Stomach (tissue), 8 donors: ENCODE measurements at regions not wholly inside any gene's neighbourhood (a gene's known extent, or its start where the extent isn't known, plus 50 kb on each side); places are given as distances from the start of the nearest gene placed in this dataset.
A peak's percentile ranks its signal among the peaks of the same experiment; 100 is the strongest.

ENCODE experiments used
- DNase-seq, 2 donors: peaks; one replicate each; pipeline versions ENCODE4 v3.0.0 to v3.0.0-alpha.2; 2013 to 2019
- H3K27ac ChIP-seq, 5 donors: fragments of 200-600 bp in 4 of 5; sonication (generic) in 4 of 5; one replicate each; pipeline ENCODE4 v1.5.1; 2013 to 2019; ENCODE audit warnings: mild to moderate bottlenecking in 1 of 5, moderate library complexity in 1 of 5
- H3K27me3 ChIP-seq, 3 donors: fragments of 200-600 bp; sonication (generic); one replicate each; pipeline ENCODE4 v1.5.1; 2017 to 2019; ENCODE audit warnings: mixed run types in 1 of 3
- H3K36me3 ChIP-seq, 4 donors: fragments of 200-600 bp; sonication (generic); 1 replicate in 3 of 4; 2 replicates in 1 of 4; pipeline ENCODE4 v1.5.1; 2016 to 2019
- H3K4me1 ChIP-seq, 4 donors: fragments of 200-600 bp; sonication (generic); one replicate each; pipeline ENCODE4 v1.5.1; 2016 to 2019
- H3K4me3 ChIP-seq, 4 donors: fragments of 200-600 bp; sonication (generic) in 3 of 4; one replicate each; pipeline ENCODE4 v1.5.1; 2016 to 2019; ENCODE audit warnings: mild to moderate bottlenecking in 1 of 4
- H3K9me3 ChIP-seq, 4 donors: fragments of 200-600 bp; sonication (generic); one replicate each; pipeline ENCODE4 v1.5.1; 2016 to 2019
- CTCF ChIP-seq, 7 experiments: fragments of 450-650 bp in 4 of 7; fragments of 200-600 bp in 3 of 7; sonication (generic) in 3 of 7; IDR thresholded peaks; one replicate each; pipeline ENCODE4 v1.5.1; 2016 to 2019; ENCODE audit warnings: antibody characterized with exemption in 7 of 7, control low read depth in 2 of 7, mild to moderate bottlenecking in 1 of 7
- EP300 ChIP-seq: sonication (generic); formaldehyde crosslinking; IDR thresholded peaks from one replicate; pipeline ENCODE4 v1.6.1; 2017; ENCODE audit warnings: antibody characterized with exemption
- POLR2A ChIP-seq, 4 donors: fragments of 450-650 bp; IDR thresholded peaks; one replicate each; pipeline ENCODE4 v1.6.1; 2016; ENCODE audit warnings: antibody characterized with exemption in 4 of 4, control low read depth in 2 of 4, mild to moderate bottlenecking in 1 of 4, moderate library complexity in 1 of 4
- POLR2AphosphoS5 ChIP-seq, 3 donors: sonication (generic); formaldehyde crosslinking; IDR thresholded peaks; one replicate each; pipeline ENCODE4 v1.6.1; 2016; ENCODE audit warnings: antibody characterized with exemption in 3 of 3
- WGBS, 5 donors: extraction: QIAGEN DNeasy Blood & Tissue Kit in 3 of 5; methylation state at CpG; one replicate each; pipeline versions ENCODE4 v1.1.5 to v1.1.7; 2013 to 2018; 5-methylcytosine and 5-hydroxymethylcytosine counted together
- intact Hi-C: fragments of 100-400 bp; cut with DNase I; formaldehyde crosslinking; loops from one replicate; pipeline ENCODE4 v1.15.1; 2023; ENCODE audit warnings: low total_unique reads
- donor health status: healthy with polysubstance abuse.
- donor health status: Bipolar disorder and iron deficiency.
- donor health status: healthy.

- Histone ChIP-seq H3K4me1 (peaks cover 0 to 6% (median 0%) of the 10 kb centered on the region in 4 donors), H3K36me3 (no peaks in the 10 kb centered on the region), H3K9me3 (no peaks in the 10 kb centered on the region), H3K4me3 (no peak overlapping the region), H3K27me3 (no peaks in the 10 kb centered on the region), H3K27ac (no peak overlapping the region)
- intact Hi-C loops: no loop called here
- no peak for TF ChIP-seq POLR2A (IDR thresholded peaks at IDR 0.05)
- no peak for TF ChIP-seq CTCF (IDR thresholded peaks at IDR 0.05)
- no peak for TF ChIP-seq EP300
- TF ChIP-seq POLR2AphosphoS5 (IDR thresholded peaks at IDR 0.05): no peak
- DNase-seq: no peak
- WGBS, 5 donors: 79 to 89% (median 83%) methylated on average over 3 of the region's 3 CpGs
Measured at GRCh38 chr14:85247071-85247470, 282.9 kb upstream of the FLRT2 start.

GRCh38 chr14:85248881-85249635 is 280.9 kb upstream of the FLRT2 start:
- no peaks in the 10 kb centered on the region for H3K9me3 ChIP-seq
- TF ChIP-seq POLR2AphosphoS5 (IDR thresholded peaks at IDR 0.05): no peak
- no peak for TF ChIP-seq POLR2A (IDR thresholded peaks at IDR 0.05)
- TF ChIP-seq EP300: no peak
- TF ChIP-seq CTCF (IDR thresholded peaks at IDR 0.05): no peak
- H3K27me3 ChIP-seq: no peaks in the 10 kb centered on the region
- H3K36me3 ChIP-seq: no peaks in the 10 kb centered on the region
- no peak for DNase-seq
- no peak overlapping the region for H3K4me3 ChIP-seq
- H3K4me1 ChIP-seq: peaks cover 0 to 6% (median 0%) of the 10 kb centered on the region in 4 donors
- no peak overlapping the region for H3K27ac ChIP-seq
- intact Hi-C loops: no loop called here
- 82 to 95% (median 91%) methylated on average over 4 of the region's 4 CpGs for WGBS, 5 donors

GRCh38 chr14:85250414-85251189 is 279.3 kb upstream of the FLRT2 start:
- WGBS, 5 donors: 44 to 54% (median 47%) methylated on average over 8 of the region's 8 CpGs
- DNase-seq: peak in 1 of 2 donors; percentile 32
- Histone ChIP-seq H3K4me1 (peaks cover 0 to 6% (median 0%) of the 10 kb centered on the region in 4 donors), H3K27me3 (no peaks in the 10 kb centered on the region), H3K36me3 (no peaks in the 10 kb centered on the region), H3K9me3 (no peaks in the 10 kb centered on the region), H3K4me3 (no peak overlapping the region), H3K27ac (no peak overlapping the region)
- TF ChIP-seq POLR2A (IDR thresholded peaks at IDR 0.05): no peak
- peak in 1 of 3 donors; percentile 22 for TF ChIP-seq POLR2AphosphoS5 (IDR thresholded peaks at IDR 0.05)
- TF ChIP-seq CTCF (IDR thresholded peaks at IDR 0.05): no peak
- TF ChIP-seq EP300: no peak
- intact Hi-C loops: no loop called here

- DNase-seq: no peak
- peaks cover 0 to 6% (median 0%) of the 10 kb centered on the region in 4 donors for H3K4me1 ChIP-seq
Measured at GRCh38 chr14:85252011-85252410, 277.9 kb upstream of the FLRT2 start.

More at GRCh38 chr14:85252011-85252410, 277.9 kb upstream of the FLRT2 start:
- H3K4me3 ChIP-seq: no peak overlapping the region
- intact Hi-C loops: no loop called here
- no peaks in the 10 kb centered on the region for H3K27me3 ChIP-seq
- H3K9me3 ChIP-seq: no peaks in the 10 kb centered on the region
- H3K36me3 ChIP-seq: no peaks in the 10 kb centered on the region
- no peak overlapping the region for H3K27ac ChIP-seq
- 70 to 94% (median 81%) methylated on average over 1 of the region's 1 CpG for WGBS, 5 donors
- no peak for TF ChIP-seq POLR2A (IDR thresholded peaks at IDR 0.05)
